ENCODE measurements at regions not wholly inside any gene's neighbourhood (a gene's known extent, or its start where the extent isn't known, plus 50 kb on each side); places are given as distances from the start of the nearest gene placed in this dataset.
"Not testable (repeated sequence)": the region's sequence is repeated elsewhere in the genome, so short reads cannot be mapped to it uniquely, and the experiment has no call there.

- no peak for DNase-seq (ENCODE audit: low read depth, low spot score)
Measured at GRCh38 chr2:58387701-58388100, 146.6 kb upstream of the FANCL start.

- not testable (repeated sequence) for DNase-seq (ENCODE audit: low read depth, low spot score)
Measured at GRCh38 chr2:58386904-58387303, 145.8 kb upstream of the FANCL start.

- no peak for DNase-seq (ENCODE audit: low read depth, low spot score)
Measured at GRCh38 chr2:58378152-58378551, 137.0 kb upstream of the FANCL start.

DNA sequence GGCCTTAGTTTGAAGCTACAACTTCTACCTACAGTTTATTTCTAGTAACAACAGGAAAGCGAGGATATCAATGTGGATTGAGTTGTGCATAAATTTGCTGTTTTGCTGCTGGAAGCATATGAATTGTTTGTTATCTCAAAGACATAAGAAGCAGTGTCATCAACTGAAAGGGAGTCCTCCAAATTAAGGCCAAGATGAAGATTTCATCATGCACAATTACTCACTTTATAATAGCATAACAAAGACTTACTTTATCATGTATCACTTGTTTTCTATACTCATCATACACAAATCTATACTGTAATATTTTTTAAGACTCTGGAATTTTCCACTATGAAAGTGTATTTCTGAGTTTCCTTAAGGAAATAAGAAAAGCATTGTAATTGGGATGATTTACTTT is 136.1 kb upstream of the FANCL start:
- no peak for DNase-seq (ENCODE audit: low read depth, low spot score)

- no peak for DNase-seq (ENCODE audit: low read depth, low spot score)
Measured at GRCh38 chr2:58376592-58376991, 135.5 kb upstream of the FANCL start.

DNA sequence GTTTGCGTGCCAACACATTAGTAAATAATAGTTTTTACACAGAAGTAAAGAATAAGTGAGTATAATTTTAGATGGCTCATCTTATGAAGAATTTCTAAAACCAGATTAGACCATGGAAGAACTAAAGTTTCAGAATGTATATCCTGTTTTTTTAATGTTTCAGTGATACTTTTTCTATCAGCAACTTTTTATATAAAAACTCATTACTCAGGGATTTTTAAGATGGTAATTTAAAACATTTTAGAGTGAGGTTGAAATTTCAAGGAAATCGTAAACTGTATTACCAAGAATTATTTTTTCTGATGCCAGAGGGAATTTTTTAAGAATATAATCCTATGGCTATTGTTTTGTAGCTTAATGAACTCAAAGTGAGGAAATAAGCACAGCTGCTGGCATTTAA is 128.5 kb upstream of the FANCL start:
- DNase-seq (ENCODE audit: low read depth, low spot score), result no peak

GRCh38 chr2:58364098-58364497 is 123.0 kb upstream of the FANCL start:
- DNase-seq (ENCODE audit: low read depth, low spot score), result no peak

GRCh38 chr2:58358026-58358425 is 116.9 kb upstream of the FANCL start:
- no peak for DNase-seq (ENCODE audit: low read depth, low spot score)

DNA sequence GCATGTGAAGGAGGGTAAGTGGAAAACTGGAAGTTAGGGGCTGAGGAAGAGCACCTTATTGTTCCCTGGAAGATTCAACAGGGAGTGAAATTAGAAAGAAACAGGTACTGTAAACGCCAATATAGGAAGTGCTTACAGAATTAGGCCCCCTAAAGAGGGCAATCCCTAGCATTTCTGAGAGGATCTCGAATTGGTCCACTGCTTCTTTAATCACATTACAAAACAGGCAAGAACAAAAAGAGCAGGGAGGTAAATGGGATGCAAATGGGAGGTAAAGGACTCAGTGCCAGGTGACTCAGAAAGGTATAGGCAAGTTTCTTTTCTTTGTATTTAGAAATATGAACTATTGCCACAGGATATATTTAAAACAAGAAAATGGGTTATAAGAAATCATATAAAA is 116.4 kb upstream of the FANCL start:
- DNase-seq (ENCODE audit: low read depth, low spot score), result no peak

GRCh38 chr2:58354230-58354629 is 113.1 kb upstream of the FANCL start:
- no peak for DNase-seq (ENCODE audit: low read depth, low spot score)

GRCh38 chr2:58350484-58350883 is 109.4 kb upstream of the FANCL start:
- no peak for DNase-seq (ENCODE audit: low read depth, low spot score)

GRCh38 chr2:58347810-58348209 is 106.7 kb upstream of the FANCL start:
- DNase-seq (ENCODE audit: low read depth, low spot score), result no peak

- no peak for DNase-seq (ENCODE audit: low read depth, low spot score)
Measured at GRCh38 chr2:58341047-58341446, 99.9 kb upstream of the FANCL start.

DNA sequence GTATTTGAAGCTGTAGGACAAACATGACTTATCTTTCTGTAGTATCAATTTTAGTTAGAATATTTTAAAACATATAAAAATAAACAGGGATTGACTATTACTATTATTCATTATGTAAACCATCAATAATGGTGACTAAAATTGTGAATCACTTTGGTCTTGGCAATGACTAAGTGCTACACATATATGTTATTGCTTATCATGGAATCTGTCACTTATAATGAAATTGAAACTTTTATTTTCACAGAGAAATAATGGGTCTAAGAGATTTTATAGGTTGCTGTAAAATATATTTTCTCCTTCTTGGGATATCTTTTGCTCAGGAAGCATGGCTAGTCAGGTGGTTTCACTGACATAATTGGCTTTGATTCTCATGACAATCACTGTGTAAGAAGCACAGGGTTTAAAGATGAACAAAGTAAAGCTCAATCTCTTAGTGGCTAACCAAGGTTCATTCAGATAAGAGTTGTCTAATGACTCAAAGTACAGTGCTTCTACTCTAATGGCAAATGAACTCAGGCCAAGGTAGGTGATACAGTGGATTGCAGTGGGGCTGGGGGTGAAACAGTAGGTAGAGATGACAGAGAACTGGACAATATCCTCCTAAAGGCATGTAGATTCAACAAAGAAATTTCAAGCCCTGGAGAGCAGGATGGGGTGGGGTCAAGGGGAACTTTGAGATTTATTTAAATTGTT is 98.6 kb upstream of the FANCL start:
- DNase-seq (ENCODE audit: low read depth, low spot score), result no peak

- DNase-seq (ENCODE audit: low read depth, low spot score), result no peak
Measured at GRCh38 chr2:58336416-58336815, 95.3 kb upstream of the FANCL start.

DNA sequence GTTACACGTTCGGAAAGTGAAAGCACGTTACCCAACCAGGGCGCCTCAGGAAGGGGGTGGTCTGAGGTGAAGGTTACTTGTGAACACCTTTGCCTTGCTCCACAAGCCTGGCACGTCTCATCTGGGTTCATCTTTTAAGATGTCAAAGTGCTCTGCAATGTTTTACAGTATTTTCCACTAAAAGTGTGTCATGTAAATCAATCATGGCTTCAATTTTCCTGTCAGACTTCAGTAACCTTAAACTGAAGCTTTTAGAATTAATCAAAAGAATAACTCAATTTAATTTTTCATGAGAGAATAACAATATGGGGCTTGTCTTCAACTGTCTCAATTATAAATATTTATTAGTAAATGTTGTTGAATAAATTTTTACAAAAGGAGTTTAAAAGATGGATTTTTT is 93.3 kb upstream of the FANCL start:
- no peak for DNase-seq (ENCODE audit: low read depth, low spot score)

DNA sequence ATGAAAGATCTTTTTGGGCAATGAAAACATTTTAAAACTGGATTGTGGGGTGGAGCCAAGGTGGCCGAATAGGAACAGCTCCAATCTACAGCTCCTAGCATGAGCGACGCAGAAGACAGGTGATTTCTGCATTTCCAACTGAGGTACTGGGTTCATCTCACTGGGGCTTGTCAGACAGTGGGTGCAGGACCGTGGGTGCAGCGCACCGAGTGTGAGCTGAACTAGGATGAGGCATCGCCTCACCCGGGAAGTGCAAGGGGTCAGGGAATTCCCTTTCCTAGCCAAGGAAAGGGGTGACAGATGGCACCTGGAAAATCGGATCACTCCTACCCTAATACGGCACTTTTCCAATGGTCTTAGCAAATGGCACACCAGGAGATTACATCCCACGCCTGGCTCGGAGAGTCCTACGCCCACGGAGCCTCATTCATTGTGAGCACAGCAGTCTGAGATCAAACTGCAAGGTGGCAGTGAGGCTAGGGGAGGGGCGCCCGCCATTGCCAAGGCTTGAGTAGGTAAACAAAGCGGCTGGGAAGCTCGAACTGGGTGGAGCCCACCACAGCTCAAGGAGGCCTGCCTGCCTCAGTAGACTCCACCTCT is 84.3 kb upstream of the FANCL start:
- not testable (repeated sequence) for DNase-seq (ENCODE audit: low read depth, low spot score)

DNA sequence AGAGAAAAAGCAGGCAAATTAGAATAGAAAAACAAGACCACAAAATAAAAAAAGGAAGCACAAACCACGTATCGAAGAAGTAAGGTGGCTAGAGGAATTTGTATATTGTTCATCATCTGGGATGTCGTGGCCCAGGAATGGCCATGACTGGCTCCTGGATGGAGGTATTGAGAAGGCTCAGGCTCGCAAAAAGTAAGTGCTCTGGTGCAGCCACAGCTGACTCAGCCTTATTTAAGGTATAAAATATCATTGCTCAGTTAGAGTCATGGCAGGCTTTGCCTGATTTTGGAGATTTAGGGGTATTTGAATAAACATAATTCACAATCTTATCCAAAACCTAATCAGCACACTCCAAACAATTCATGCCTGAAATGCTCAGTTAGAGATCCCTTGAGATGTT is 78.4 kb upstream of the FANCL start:
- DNase-seq (ENCODE audit: low read depth, low spot score), result no peak

GRCh38 chr2:58318949-58319348 is 77.8 kb upstream of the FANCL start:
- DNase-seq (ENCODE audit: low read depth, low spot score), result not testable (repeated sequence)

DNA sequence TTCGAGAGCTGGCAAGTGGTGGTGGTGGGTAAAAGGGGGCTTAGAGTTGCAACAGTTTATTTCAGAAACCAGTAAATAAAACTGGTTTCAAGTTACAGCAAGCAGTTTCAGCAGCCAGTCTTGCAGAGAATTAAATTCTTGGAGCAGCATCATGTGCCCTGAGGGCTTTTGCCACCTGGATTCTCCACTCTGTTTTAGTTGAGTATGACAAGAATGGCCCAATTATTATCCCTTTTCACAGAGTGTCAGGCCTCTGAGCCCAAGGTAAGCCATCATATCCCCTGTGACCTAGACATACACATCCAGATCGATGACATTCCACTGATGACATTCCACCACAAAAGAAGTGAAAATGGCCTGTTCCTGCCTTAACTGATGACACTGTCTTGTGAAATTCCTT is 72.8 kb upstream of the FANCL start:
- no peak for DNase-seq (ENCODE audit: low read depth, low spot score)

- DNase-seq (ENCODE audit: low read depth, low spot score), result no peak
Measured at GRCh38 chr2:58308435-58308834, 67.3 kb upstream of the FANCL start.

DNA sequence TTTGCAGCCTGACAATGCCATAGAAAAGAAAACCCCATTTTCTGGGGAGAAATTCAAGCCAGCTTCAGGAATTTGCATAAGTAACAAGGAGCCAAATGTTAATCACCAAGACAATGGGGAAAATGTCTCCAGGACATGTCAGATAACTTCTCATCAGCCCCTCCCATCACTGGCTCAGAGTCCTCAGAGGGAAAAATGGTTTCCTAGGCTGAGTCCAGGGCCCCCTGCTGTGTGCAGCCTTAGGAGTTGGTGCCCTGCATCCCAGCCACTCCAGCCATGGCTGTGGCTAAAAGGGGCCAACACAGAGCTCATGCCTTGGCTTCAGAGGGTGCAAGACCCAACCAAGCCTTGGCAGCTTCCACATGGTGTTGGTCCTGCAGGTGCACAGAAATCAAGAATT is 63.7 kb upstream of the FANCL start:
- no peak for DNase-seq (ENCODE audit: low read depth, low spot score)

DNA sequence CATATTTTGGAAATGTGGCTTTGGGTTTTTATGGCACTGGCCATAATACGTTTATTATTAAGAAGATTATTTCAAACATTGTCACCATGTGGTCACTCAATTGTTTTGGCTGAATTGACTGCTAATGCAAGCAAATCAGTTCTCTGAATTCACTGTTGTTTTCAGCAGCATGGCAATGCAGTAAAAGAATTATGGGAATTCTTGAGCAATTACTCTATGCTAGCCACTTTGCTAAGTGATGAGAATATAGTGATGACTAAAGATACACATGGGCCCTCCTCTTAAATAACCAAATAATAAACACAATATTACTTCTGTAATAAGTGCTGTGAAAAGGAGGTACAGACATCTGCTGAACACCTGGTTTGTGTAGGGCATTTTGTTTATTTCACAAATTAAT is 58.0 kb upstream of the FANCL start:
- DNase-seq (ENCODE audit: low read depth, low spot score), result no peak

DNA sequence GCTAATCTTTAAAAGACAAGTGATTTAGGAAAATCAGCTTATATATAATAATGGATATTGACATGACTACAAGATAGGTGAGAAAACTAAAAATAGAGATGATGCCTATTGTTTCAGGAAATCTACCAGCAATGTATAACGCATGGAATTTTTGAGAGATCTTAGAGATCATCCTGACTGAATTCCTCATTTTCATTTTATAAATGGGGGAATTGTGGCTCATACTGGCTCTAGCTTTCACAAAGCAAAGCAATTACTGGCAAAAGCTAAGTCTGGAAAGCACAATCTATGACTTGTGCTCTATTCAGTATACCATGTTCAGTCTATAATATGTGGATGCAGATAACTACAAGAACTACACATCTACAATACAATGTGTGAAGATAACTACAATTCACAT is 51.9 kb upstream of the FANCL start:
- no peak for DNase-seq (ENCODE audit: low read depth, low spot score)

Measured in smooth muscle cell of the brain vasculature (primary cell).